OCI-M2 (cell line): ENCODE measurements at regions not wholly inside any gene's neighbourhood (a gene's known extent, or its start where the extent isn't known, plus 50 kb on each side); places are given as distances from the start of the nearest gene placed in this dataset.
"Not testable (repeated sequence)": the region's sequence is repeated elsewhere in the genome, so short reads cannot be mapped to it uniquely, and the experiment has no call there.

Experiments used
- DNase-seq: peaks from one replicate; lab custom pipeline; 2025; ENCODE audit not compliant: unreplicated experiment; lab: John Stamatoyannopoulos, UW

DNA sequence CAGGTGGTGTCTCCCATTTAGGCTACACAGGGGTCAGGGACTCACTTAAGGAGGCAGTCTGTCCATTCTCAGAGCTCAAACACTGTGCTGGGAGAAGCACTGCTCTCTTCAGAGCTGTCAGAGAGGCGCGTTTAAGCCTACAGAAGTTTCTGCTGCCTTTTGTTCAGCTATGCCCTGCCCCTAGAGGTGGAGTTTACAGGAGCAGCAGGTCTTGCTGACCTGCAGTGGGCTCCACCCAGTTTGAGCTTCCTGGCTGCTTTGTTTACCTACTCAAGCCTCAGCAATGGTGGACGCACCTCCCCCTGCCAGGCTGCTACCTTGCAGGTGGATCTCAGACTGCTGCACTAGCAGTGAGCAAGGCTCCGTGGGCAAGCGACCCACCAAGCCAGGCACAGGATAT, 260.1 kb downstream of the MEF2C start:
- not testable (repeated sequence) for DNase-seq

DNA sequence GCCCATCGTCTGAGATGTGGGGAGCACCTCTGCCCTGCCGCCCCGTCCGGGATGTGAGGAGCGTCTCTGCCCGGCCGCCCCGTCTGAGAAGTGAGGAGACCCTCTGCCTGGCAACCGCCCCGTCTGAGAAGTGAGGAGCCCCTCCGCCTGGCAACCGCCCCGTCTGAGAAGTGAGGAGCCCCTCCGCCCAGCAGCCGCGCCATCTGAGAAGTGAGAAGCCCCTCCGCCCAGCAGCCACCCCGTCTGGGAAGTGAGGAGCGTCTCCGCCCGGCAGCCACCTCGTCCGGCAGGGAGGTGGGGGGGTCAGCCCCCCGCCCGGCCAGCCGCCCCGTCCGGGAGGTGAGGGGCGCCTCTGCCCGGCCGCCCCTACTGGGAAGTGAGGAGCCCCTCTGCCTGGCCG, 267.2 kb downstream of the MEF2C start:
- not testable (repeated sequence) for DNase-seq

- no peak for DNase-seq
These were observed 269.9 kb downstream of the MEF2C start for GRCh38 chr5:88613051-88613450.

GRCh38 chr5:88610586-88610985, 272.4 kb downstream of the MEF2C start:
- DNase-seq, result no peak

GRCh38 chr5:88607492-88607891, 275.5 kb downstream of the MEF2C start:
- no peak for DNase-seq

- DNase-seq, result no peak
These were observed 276.4 kb downstream of the MEF2C start for GRCh38 chr5:88606626-88607025.

GRCh38 chr5:88606173-88606572, 276.8 kb downstream of the MEF2C start:
- no peak for DNase-seq

GRCh38 chr5:88602584-88602983, 280.4 kb downstream of the MEF2C start:
- no peak for DNase-seq

GRCh38 chr5:88594441-88594840, 288.5 kb downstream of the MEF2C start:
- DNase-seq, result no peak

DNA sequence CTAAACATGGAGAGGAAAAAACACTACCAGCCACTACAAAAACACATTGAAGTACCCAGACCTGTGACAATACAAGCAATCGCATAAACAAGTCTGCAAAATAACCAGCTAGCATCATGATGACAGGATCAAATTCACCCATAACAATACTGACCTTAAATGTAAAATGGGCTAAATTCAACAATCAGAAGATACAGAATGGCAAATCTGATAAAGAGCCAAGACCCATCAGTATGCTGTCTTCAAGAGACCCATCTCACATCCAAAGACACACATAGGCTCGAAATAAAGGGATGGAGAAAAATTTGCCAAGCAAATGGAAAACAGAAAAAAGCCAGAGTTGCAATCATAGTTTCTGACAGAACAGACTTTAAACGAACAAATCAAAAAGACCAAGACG, 294.4 kb downstream of the MEF2C start:
- DNase-seq, result no peak

DNA sequence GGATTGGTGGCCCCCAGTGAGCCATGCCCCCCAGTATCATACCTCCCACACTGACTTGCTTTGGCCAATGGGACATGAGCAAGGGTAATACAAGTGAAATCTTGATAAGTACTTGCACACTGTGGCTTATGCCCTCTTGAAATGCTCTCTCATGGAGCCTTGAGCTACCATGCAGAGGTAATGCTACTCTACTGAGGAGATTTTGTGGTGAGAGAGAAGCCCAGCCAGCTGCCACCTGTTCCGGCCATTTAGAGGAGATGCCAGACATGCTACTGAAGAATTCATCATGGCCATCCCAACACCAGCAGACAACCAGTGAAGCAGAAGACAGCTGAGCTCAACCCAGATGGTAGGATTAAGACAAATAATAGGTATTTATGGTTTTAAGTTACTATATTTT, 299.5 kb downstream of the MEF2C start:
- no peak for DNase-seq

- DNase-seq, result no peak
These were observed 289.7 kb upstream of the TMEM161B start for GRCh38 chr5:88558366-88558765.

DNA sequence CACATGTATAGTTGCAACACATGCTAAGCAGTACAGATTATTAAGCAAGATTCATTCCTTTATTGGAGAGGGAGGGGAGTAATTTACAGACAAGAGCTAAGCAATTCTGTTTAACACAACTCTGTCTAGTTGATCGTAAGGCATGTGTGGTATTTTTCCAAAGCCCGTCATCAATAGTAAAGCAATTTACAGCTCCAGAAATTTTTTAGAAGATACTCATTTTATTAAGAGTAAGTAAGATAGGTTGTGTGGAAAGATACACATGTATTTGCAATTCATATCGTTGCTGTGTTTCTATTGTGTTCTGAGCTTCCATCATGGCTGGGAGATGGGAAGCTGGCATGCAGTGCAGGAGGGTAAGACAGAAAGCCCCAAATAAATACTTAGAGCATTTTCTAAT, 289.2 kb upstream of the TMEM161B start:
- no peak for DNase-seq

- DNase-seq, result no peak
These were observed 288.5 kb upstream of the TMEM161B start for GRCh38 chr5:88557131-88557530.

- no peak for DNase-seq
These were observed 287.8 kb upstream of the TMEM161B start for GRCh38 chr5:88556406-88556805.

GRCh38 chr5:88555674-88556073, 287.0 kb upstream of the TMEM161B start:
- no peak for DNase-seq

DNA sequence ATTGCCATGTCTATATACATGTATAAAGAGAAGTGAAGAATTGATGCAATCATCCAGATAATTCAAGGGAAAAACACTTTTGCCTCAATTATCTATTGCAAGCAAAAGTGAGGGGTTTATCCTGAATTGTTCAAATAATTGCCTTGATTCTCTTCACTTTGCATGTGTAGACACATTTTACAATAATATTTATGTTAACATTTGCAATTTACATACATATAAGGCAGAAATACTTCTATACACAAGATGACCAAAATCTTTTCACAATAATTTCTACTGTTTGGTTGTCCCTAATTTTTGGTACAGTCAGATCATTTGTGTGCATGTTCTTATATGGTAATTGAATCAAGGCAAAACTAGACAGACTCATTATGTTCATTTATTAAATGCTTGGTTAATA, 285.3 kb upstream of the TMEM161B start:
- no peak for DNase-seq

- DNase-seq, result no peak
These were observed 284.7 kb upstream of the TMEM161B start for GRCh38 chr5:88553136-88553875.

DNA sequence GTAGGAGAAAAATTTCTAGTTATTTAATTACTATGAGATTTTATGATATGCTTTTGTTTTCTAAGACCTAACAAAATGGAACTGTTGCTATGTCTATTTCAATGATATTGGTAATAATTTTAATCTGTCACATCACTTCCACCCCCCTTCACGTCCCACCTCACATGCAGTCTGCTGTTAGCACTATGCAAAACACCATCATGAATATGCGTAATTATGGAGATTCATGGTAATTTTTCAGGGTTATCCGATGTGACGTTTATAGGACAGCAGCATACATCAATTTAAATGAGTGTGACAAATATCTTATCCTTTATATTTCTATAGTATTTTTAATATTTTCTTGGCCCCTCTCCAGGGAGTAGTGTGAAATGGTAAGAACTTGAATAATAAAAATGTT, 283.8 kb upstream of the TMEM161B start:
- DNase-seq, result no peak

DNA sequence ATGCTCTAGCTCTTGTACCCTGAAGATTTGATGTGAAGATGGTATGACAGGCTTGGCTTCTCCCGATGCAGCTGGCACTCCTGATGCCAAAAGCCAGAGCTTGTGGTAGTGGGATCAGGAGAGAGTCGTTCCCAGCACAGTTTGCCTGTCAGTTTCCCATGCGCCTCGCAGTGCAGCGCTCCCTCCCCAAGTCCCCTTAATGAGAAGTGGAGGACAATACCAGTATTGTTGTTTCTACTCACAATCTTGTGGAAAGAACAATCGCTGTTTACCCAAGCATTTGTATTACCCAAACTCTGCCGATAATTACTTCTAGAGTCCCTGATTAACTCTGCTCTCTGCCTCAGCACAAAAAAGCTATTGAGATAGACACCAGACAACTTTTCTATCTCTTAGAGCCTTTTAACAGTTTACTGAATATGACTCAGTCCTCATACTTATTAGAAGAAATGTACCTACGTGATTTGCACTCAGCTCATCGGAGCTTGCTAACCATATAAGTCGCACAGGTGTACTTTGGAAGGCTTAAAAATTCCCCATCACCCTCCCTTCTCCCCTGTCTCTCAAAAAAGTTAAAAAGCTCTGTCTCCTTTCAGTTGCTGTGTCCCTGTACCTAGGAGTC, 283.2 kb upstream of the TMEM161B start:
- DNase-seq, result no peak

- DNase-seq, result no peak
These were observed 282.1 kb upstream of the TMEM161B start for GRCh38 chr5:88550736-88551135.

DNA sequence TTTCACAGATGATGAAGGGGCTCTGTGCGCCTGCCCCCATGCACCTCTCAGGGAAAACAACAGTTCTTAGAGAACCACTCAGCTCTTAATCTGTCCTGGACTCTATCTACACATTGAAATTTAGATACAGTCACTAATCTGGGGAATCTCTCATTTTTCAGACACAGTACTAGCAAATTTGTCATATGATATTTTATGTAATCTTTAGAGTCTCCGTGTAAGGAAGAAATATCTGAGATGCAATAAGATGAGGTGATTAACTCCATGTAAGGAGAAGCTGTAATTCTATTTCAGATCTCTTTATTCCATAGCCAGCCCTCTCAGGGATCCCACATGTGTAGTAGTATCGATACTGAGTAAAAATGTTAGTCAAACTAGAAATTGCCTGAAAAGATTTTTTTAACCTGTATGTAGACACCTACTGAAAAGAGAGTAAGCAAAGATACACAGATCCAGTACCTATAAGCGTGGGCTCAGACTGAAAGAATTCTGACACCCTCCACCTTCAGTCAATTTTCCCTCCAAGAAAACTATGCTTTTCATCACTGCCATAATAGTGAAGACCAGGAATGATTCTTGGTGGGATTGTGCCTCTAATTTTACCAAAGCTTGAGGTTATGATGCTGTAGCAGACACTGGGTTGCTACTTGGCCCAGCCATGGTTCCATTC, 279.6 kb upstream of the TMEM161B start:
- DNase-seq, result no peak
